Inflammatory macrophage treated with lipopolysaccharide for 1 hour (primary cell): ENCODE measurements at regions not wholly inside any gene's neighbourhood (a gene's known extent, or its start where the extent isn't known, plus 50 kb on each side); places are given as distances from the start of the nearest gene placed in this dataset.

ENCODE experiments used
- DNase-seq, 2 donors: peaks; one replicate each; pipeline ENCODE4 v3.0.0-alpha.2; 2020 to 2022

DNA sequence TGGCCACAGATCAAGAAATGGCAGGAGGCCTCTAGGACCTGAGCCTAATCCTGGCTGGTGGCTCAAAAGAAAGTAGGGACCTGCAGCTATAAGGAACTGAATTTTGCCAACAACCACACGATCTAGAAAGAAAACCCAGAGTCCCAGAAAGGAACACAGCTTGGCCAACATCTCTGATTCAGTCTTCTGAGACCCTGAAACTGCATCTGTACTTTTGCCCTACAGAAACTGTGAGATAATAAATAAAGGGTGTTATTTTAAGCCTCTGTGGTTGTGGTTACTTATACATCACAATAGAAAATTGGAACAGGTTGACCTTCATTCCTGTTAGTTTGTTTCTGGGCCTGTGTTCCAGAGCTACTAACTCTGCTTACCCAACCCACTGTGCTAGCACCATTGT is 356.8 kb upstream of the ST6GAL2 start:
- DNase-seq: no peak

DNA sequence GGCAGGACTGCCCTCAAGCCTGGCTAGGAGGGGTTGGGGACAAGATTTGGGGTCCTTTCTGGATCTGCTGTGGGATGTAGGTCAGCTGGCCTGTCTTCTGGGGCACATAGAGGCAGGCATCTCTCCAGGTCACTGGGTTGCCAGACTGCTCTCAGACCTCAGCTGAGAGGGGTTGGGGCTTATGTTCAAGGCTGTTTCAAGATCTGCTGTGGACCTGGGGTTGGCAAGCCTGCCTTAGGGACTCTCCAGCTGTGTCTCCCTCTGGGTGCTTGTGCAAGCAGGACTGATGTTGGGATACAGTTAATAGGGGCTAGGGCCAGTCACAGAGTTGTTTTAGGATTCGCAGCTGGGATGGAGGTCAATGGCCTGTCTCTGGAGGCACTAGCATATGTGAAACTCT is 363.0 kb upstream of the ST6GAL2 start:
- no peak for DNase-seq

DNA sequence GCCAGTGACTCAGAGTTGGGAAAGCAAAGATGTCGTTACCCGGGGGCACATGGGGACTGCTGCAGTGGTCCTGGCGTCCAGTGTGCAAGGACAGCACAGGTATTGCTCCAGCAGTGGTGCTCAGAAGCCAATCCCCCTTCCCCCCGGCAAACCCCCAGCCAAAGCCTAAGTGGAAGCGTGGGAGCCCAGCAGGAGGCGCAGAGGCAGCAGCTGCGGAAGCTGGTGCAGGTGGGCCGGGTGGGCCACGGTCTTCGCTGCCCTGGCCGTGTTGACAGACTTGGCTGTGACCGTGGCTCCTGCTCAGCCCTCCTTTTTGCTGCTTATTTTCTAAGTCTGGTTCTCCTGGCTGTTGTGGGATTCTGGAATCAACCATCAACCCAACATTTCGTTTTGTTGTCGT is 369.8 kb upstream of the ST6GAL2 start:
- no peak for DNase-seq

DNA sequence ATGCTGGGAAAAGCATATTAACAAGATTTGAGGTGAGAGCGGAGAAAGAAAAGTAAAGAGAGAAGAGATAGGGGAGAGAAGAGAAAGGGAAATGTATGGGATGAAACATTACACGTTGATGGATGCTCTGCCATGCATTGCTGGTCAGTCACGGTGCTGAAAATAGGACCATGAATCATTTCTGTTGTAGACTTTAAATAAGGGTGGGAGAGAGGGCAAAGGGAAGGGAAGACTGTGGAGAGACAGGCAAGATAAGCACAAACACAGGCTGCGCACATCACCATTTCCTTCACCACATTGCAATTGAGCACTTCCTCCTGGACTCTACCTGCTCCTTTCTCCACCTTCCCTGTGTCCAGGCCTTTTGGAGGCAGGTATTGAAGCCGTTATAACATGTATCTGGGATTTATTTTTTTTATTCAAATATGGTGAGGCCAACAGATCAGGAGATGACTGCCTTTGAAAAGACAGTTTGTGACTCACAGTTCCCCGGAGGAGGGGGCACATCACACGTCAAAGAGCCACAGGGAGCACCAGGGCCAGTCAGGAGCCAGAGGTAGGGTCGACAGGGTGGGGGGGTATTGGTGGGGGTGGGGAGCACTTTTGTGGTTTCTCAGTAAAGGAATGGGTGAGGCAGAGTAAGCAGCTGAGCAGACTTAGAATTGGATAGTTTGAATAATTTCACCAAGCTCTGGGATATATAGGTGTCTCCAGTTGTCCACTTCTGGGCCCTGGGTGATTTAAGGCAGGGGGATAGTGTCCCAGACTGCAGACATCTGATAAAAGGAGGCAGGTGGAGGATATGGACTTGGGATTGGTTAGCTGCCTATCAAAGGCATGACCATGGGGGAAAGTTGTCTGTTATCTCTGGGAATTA is 372.8 kb upstream of the ST6GAL2 start:
- DNase-seq: no peak

DNA sequence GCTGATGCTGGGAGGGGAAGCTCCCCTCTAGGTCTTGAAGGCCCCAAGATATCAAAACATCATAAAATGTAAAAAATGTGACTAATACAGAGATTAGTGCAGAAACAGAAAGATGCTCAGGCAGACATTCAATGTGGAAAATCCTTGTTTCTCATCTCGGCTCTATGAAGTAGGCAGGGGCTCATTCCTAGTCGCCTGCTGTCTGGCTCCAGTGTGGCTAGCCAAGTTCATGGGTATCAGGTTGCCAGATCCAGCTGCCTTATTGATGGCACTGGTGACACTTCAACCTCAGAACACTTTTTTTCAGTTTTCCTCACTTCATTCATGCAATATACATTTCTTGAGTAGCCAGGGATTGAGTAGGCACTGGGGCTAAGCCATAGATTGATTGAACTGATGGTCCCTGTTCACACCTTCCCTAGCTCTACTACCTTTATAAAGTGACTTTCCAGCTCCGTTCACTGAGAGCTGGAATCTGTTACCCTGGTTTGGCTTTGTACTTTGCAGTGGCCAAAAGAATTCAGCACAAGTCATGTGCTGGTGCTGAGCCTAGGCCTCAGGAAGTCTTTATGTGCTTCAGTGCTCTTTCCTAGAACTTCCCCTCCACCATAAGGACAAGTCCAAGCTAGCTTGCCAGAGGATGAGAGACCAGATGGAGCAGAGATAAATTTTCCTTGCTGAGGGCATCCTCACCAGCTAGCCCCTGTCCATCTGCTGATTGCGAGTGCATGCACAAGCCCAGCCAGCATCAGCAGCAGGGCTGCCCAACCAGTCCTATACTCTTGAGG is 373.6 kb upstream of the ST6GAL2 start:
- DNase-seq: no peak

DNA sequence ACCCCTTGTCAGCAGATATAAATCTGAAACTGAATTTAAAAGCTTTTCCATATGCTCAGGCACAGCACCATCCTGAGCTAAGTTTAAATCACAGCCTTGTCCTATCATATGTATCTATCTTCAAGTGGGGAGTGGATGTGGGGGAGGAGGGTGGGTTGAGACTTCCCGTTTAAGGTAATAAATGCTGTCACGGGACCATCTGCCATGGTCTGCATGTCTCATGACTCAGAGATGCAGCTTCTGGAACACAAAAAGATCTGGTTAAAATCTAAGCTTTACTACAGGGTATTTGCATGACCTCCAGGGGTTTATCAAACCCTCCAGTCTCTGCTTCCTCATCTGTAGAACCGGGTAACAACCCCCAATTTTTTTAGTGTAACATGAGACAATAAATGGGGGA is 377.7 kb upstream of the ST6GAL2 start:
- DNase-seq: no peak

DNA sequence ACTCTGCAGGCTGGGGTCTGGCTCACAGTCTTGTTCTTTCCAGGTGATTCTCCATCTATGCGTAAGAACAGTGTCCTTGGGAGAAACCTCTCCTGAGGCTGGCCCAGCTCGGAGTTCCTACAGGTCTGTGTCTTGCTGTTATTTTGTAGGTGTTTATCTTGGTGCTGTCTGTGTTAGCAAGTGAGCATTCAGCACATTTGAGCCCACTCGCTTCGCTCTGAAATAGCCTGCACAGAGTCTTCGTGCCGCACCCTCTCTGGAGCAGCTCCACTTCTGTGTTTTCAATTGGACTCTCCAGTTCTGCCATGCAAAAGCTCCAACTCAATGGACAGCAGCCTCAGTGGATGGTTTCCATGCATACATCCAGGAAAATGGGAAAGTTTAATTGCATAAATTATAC is 378.2 kb upstream of the ST6GAL2 start:
- DNase-seq: no peak

DNA sequence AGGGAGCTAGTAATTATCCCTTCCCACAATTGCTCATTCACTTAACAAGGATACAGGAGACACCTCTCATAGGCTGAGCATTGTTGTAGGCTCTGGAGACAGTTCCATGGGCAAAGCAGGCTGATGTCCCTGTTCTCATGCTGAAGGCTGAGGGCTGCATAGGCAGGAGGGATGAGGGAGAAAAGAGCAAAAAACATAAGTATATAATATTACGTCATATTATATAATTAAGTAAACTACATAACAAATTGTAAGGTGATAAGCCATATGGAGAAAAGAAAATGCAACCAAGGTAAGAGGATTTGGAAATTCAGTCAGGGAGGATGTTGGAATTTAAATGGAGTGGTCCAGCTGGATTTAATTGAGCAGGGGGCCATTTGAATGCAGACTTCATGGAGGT is 380.6 kb upstream of the ST6GAL2 start:
- DNase-seq: no peak

DNA sequence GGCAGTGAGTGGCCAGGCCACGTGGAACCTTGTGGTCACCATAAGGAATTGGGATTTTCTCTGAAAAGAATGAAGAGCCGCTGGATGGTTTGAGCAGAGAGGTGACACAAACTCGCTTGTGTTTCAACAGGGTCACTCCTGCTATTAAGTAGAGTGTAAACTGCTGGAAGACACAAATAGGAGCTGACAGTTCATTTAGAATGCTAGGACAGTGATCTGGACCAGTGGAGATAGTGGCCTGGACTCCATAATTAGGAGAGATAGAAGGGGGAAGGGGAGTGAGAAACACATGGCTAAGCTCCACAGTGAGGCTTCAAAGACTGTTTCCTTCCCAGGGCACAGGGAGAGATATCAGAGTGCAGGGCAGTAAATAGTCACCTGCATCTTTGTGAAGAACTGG is 381.1 kb upstream of the ST6GAL2 start:
- no peak for DNase-seq

DNA sequence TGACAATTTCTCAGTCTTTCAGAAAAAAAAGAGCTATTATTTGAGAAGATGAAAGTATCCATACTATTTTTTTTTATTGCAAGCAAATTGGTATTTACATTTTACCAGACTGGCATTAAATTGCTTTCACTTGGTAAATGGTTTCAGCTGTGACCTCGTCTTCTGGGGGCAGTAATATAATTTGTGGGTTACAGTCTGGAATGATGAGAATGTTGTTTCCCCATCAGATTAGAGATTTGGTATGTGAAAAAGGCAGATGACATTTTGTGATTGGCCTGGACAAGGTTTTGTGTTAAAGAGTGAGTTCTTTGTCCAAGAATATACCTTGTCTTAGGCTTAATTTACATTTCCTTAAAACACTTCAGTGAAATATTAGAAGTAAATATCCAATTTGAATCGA is 390.1 kb upstream of the ST6GAL2 start:
- DNase-seq: no peak

DNA sequence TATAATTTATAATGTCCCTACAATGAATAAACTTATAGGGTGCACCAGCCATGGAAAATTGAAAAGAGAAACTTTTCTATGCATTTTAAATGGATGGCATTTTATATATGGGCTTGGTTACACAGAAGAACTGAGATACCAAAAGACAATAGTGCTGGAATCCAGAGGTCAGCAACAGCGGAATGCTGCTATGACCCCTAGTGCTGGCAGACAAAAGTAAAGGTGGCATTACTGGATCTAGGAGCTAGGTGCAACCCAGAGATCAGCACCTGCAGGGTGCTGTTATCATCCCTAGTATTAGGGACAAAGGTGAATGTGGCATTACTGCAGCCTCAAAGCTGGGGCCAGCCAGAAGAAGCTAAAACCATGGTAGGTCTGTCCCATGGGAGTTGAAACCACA is 392.7 kb upstream of the ST6GAL2 start:
- no peak for DNase-seq

DNA sequence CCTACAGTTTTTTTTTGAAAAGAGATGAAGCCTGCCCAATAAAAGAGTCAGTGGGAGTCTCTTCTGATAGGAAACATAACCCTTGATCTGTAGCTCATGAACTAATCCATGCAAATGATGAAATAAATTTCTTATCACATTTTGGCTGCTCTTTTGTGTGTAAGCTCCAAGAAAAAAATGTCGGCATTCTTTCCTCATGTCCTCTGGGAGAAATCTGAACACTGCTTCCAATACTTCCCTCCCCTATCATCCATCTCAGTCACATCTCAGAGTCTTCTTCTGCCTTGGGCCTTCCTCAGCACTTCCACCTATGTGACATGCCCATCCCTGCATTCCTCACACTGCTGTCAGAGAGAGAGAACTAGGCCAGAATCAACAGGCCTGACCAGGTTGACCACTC is 395.7 kb upstream of the ST6GAL2 start:
- no peak for DNase-seq

DNA sequence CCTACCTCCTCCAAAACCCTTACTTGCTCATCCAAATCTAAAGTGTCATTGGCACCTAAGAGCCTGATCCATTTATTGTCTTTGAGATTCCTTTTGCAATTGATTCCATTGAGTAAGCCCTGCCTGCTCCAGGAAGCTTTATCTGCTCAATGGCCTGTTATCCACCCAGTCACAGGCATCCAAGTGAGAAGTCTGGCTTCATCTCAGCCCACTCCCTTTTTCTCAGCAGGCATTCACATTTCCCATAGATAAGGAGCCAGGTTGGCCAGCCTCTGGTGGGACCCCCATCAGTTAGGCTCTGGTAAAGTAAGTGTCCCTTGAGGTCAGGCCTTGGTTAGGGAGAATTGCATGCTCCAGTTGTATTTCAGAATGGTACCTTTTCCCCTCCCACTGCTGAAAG is 396.2 kb upstream of the ST6GAL2 start:
- no peak for DNase-seq

DNA sequence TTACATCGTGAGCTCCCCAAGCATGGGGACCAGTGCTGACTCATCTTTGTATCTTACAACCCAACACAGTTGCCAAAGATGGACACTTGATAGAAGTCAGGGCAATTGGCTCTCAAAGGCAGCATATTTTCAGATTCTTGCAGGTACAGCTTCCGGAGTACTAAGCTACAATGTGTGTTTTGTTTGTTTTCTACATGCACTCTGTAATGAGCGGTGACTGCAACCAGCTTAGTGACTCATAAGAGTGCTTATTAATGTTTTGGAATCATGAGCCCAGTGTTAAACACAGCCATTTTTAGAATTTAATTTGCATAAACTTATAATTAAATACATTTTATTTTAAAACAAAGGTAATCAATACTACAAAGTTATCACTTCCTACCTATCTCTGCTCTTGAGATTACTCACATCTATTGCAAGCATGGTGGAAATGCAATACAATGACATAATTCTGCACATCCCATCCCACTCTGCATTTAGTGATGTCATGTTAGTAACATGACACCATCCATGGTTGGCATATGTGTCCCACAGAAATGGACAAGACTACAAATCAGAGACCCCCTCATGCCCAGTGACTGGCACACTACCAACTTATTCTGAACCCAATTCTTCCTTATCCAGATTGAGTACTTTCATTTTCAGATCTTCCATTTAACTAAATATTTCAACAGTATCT is 399.8 kb upstream of the ST6GAL2 start:
- no peak for DNase-seq

DNA sequence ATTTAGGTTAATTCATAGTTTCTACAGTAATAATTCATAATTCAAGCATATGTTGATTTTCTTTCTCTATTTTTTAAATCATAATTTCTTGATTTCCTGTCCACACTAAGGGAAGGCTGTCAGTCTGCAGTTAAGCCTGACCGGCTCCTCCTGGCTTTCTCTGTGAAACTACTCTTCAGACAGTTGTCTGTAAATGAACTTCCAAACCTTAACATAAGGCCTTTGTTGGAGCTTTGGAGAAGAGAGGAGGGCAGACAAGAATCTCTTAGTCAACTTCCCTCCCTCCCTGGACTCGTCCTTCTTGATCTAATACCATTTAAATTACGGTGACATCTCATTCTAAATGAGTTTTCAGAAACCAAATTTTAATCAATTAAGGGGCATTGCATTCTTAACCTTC is 404.1 kb upstream of the ST6GAL2 start:
- no peak for DNase-seq

DNA sequence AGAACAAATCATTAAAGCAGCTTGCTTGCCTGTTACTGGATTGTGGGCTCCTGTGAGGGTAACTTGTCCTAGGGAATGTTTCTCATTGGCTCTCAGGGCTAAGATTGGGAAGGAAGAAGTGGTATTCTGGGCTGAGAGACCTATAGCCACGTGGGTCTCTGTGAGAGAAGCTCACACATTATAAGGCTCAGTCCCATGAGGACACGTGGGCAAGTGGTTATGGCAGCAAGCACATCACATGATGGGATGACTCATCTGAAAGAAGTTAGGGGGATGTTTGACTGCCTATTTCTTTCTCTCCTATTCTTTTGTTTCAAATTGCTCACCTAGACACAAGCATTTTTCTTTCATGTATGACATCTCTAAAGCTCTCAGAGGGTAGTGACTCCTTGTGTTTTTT is 418.0 kb upstream of the ST6GAL2 start:
- no peak for DNase-seq

DNA sequence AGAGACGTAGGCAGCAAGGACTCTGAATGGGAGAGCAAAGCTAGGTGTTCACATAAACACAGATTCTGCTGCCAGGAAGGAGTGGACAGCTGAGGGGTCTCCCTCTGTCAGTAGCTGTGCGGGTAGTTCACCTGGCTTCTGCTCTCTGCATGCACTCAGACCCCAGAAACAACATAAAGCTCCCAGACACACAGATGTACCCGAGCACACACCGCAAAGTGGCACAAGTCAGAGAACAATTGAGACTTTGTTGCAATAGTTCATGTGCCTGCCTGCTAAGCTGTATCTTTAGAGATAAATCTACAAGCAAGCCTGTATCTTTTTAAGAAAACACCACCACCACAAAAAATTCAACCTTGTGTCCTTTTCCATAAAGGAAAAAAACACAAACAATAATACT is 420.0 kb upstream of the ST6GAL2 start:
- no peak for DNase-seq

DNA sequence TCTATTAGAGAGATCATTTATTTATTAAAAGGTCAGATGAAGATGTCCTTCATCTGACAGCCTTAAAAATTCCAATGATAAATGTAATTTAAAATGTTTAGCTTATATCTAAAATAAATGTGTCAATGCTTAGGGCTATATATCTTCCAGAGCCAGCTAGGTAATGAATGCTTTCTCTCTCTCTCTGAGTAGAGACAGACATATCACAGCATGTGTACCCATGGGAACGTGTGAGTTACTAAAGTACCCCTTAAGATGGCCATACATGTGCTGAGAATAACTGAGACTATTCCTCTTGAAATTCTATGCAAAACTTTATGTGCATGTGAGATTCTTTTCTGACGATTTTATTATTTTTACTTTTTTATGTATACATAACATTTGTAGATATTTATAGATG is 420.9 kb upstream of the ST6GAL2 start:
- no peak for DNase-seq

DNA sequence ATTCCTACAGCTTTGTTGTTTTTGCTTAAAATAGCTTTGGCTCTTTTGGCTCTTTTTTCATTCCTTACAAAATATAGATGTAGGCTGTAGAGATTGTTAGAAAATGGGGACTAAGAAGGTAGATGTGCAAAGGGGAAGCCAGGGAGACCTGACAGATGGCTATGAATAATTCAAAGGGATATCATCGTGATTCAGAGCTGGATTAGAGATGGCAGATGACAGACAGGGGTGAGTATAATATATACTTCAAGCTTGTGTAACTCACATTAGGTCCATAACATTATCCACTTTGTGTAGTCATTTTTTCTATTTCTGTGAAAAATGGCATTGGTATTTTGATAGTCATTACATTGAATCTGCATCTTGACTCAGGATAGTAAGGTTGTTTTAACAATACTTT is 422.9 kb upstream of the ST6GAL2 start:
- DNase-seq: no peak

DNA sequence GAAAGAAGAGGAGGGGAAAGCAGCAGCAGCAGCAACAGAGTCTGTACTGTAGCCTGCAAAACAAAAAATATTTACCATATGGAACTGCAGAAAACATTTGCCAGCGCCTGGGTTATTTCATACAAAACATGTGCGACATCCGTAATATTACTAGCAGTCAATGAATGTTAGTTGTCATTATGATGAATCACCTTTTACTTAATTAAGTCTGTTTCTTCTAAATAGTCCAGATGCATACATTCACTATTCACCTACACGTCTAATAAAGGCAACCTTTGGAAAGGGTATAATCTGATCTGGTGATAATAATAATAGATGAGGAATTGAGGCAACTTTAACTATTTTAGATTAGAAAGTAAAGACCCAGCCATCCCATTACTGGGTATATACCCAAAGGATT is 426.3 kb upstream of the ST6GAL2 start:
- DNase-seq: no peak

DNA sequence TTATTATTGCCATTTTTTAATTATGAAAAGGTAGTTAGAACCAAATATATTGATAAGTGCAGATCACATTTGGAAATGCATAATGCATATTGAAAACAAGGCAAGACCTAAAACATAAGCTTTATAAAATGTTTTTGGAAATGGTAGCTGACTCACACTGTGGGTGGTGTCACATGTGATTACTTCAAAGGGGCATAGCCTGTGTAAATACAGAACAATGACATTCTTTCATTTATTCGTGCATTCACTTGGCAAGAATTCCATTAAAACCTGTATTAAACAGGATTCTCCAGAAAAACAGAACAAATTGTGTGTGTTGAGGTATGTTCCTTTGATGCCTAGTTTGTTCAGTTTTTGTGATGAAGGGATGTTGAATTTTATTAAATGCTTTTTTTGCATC is 427.3 kb upstream of the ST6GAL2 start:
- no peak for DNase-seq

DNA sequence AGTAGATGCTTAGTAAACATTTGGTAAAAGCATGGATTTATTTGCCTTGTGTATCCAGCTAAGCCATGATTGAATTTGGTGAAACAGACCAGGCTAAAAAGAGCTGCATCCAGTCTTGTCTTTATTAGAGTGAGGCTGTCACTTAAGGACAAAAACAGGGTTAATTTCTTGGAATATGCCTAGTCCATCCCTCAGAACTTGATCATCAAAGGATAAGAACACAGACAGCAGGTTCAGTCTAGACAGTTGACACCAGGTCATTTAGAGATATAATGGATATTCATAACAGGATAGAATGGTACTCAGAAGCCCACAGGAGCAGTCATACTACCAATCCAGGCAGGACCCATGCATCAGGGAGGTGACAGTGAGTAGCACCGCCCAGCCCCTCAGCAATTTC is 434.9 kb upstream of the ST6GAL2 start:
- no peak for DNase-seq

DNA sequence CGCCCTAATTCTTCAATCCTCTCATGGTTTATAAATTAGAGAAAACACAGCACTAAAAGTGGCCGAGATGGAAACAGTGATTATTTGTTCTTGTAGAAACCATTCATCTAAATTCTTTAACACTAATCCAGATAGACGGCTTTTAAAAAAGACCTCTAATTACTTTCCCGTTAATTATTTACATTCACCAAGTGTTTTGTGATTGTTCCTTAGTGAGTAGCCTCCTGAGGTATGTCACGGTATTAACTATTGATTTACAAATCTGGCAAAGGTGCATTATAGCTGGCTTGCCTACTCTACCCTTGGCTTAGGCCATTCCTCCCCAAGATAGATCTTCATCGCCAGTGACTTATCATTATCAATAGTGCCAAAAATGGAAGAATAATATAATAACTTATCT is 436.4 kb upstream of the ST6GAL2 start:
- DNase-seq: no peak
